HG02798 (cell line): ENCODE measurements at regions not wholly inside any gene's neighbourhood (a gene's known extent, or its start where the extent isn't known, plus 50 kb on each side); places are given as distances from the start of the nearest gene placed in this dataset.

Source experiments
- ATAC-seq: cut with Tn5 transposase; IDR thresholded peaks from one replicate; pipeline ENCODE4 v1.9.1; 2021; ENCODE audit warnings: mild to moderate bottlenecking; ENCODE audit not compliant: unreplicated experiment, poor library complexity

DNA sequence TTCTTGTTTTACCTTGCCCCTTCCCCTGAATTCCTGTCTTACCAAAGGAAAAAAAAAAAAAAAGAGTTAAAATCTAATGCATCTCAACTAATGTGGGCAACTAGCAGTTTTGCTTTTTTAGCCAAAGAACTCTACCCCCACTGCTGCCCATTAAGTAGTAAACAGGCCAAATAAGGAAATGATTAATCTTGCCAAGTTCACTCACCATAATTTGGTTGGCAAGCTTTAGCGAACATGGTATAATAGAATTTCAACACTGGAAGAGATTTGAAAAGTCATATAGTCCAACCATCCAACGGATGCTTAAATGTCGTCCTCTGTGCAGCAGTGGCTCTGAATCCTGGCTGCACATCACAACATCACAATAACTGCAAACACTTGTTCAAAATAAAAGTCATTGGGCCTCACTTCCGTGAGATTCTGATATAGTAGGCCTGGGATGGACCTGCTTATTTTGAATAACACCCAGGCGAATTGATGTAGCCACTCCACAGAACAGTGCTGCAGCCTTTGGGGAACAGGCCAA is 142.0 kb upstream of the UBE2E1 start:
- ATAC-seq: no peak

DNA sequence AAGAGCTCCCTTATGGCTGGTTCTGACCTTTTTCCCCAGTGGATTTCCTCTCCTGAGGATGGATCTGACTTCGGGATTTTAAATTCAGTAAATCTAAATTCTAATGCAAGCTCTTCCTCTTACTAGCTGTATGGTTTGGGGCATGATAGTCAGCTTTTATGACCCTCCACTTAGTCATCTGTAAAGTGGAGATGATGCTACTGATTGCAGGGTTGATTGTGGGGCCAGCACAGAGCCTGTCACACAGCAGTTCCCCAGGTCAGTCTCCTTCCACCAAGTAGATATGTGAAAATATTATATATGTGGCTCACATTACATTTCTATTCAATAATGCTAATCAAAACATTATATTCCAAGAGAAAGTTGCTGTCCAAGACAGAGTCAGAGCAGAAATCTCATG is 141.3 kb upstream of the UBE2E1 start:
- no peak for ATAC-seq

DNA sequence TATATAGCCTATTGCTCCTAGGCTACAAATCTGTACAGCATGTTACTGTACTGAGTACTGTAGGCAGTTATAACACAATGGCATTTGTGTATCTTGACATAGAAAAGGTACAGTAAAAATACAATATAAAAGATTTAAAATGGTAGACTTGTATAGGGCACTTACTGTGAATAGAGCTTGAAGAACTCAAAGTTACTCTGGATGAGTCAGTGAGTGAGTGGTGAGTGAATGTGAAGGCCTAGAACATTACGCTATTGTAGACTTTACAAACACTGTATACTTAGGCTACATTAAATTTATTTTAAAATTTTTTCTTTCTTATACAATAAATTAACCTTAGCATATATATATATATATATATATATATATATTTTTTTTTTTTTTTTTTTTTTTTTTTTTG is 140.0 kb upstream of the UBE2E1 start:
- ATAC-seq: no peak

DNA sequence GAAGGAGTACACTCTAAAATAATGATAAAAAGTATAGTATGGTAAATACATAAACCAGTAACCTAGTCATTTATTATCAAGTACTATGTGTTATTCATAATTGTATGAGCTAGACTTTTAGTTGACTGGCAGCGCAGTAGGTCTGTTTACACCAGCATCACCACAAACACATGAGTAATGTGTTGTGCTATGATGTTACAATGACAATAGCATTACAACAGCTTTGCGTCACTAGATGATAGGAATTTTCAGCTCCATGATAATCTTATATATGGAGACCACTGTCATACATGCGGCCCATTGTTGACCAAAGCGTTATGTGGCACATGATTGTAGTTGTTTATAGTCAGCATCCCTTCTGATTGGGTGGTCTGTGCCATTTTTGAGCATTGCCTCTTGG is 138.9 kb upstream of the UBE2E1 start:
- ATAC-seq: no peak

DNA sequence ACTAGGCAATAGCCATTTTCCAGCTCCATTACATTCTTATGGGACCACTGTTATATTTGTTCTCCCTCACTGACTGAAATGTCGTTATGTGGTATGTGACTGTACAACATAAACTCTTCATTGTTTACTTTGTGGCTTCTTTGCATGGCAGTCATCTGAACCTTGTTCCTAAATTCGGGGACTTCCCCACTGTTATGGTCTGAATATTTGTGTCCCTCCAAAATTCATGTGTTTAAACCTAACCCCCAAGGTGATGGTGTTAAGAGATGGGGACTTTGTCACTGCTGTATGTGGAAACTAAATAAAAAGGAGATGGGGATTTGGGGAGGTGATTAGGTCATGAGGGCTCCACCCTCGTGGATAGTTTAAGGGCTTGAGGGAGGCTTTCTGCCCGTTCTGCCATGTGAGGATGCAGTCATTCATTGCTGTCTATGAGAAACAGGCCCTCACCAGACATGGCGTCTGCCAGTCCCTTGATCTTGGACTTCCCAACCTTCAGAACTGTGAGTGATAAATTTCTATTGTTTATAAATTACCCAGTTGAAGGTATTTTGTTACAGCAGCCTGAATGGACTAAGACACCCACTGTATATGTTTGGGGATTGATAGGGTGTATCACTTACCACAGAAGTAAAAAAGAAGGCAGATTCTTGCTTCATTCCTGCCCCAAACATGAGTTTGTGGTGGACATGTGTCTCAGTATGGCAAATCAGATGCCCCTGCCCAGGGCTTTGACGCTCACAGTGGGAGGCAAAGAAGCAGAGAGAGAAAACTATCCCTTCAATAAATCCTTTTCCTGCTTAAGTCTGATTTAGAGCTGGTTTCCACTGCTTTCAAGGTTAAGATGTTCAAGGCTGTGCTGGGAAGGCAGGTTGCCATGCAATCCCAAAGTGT is 138.0 kb upstream of the UBE2E1 start:
- ATAC-seq: no peak

DNA sequence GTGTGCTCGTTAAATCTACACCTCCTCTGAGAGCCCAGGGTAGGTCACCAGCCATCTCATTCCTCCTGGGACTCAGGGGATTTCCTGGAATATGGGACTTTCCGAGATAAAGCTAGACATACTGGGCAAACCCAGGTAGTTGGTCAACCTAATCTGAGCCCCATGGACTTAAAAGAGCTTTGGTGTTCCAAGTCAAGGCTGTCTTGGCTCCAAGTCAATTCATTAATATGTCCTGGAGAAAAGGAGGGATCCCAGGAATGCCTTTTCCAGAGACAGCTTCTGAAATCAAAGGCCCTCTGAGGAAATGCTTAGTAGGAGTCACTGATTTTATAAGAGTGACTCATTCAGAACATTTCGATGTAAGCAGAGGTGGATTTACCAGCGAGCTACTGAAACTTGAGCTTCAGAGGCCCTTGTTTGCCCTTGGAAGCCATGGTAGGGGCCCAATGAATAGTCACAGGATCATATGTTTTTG is 137.3 kb upstream of the UBE2E1 start:
- ATAC-seq: no peak

DNA sequence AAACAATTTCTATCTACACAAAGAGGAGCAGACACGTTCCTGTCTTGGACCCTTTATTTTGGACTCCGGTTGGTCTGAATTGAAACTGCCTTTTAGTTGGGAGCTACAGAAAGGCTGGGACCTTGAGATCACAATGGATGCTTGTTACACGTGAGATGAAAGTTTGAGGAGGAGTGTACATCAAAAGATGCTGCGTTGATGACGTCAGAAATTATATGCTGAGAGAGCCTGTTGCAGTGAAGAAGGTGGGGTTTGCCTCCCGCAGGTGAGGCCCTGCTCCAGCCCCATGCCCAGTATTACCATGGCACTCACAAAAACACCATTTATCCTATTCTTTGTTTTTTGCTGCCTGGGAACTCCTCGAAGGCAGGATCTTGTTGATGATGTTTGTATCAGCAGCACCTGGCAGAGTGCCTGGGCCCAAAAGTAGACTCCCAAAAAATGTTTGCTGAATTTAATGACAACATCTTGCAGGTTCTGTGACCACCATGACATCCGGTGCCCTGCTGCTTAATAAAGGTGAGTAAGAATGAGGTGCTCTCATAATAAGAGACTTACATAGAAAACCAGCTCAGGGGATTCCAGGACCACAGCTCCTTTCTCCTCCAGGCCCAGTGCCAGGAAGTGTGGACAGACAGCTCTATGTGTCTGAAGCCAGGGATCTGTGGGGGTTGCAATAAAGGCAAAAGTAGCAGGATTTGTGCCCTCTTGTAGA is 136.1 kb upstream of the UBE2E1 start:
- ATAC-seq: no peak

DNA sequence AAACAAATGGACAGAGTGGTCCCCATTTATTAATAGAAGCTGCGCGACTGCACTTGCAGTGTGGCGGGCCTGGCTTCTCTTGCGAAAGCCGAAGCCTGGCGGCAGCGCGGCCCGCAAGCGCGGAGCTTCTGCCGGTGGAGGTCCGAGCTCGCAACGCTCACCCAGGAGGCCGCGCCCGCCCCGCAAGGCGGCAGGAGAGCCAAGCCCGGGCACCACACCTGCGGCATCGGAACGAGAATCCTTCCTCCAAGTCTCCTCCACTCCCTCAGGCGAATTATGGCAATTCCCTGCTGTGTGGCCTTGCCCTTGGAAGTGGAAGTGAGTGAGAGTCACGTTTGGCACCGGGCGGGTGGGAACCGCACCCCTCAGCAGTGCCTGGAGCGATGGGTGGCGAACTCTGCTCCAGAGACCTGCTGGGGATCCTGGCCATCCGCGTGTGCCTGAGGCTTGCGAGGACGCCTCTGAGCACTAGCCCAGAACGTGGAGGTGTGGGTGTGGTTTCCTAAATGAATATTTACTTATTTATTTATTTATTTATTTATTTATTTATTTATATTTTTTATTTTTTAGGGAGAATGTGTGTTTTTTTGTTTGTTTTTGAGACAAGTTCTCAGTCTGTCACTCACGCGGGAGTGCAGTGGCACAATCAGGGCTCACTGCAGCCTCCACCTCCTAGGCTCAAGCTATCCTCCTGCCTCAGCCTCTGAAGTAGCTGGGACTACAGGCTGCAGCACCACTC is 133.7 kb upstream of the UBE2E1 start:
- no peak for ATAC-seq

DNA sequence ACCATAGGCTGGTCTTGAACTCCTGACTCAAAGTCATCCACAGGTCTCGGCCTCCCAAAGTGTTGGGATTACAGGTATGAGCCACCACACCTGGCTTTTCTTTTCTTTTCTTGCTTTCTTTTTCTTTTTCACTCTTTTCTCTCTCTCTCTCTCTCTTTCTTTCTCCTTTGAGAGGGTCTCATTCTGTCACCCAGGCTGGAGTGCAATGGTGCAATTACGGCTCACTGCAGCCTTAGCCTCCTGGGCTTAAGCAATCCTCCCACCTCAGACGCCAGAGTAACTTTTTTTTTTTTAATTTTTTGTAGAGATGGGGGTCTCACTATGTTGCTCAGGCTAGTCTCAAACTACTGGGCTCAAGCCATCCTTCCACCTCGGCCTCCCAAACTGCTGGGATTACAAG is 133.1 kb upstream of the UBE2E1 start:
- no peak for ATAC-seq

DNA sequence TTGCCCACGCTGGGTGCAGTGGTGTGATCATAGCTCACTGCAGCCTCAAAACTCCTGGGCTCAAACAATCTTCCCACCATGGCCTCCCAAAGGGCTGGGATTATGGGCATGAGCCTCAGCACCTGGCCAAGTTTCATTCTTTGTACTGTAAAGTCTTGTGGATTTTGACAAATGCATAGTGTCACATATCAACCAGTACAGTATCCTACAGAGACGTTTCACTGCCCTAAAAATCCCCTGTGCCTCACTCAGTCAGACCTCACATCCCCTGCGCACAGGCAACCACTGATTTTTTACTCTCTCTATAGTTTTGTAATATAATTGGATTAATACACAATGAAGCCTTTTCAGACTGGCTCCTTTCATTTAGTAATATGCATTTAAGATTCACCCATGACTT is 130.7 kb upstream of the UBE2E1 start:
- no peak for ATAC-seq

DNA sequence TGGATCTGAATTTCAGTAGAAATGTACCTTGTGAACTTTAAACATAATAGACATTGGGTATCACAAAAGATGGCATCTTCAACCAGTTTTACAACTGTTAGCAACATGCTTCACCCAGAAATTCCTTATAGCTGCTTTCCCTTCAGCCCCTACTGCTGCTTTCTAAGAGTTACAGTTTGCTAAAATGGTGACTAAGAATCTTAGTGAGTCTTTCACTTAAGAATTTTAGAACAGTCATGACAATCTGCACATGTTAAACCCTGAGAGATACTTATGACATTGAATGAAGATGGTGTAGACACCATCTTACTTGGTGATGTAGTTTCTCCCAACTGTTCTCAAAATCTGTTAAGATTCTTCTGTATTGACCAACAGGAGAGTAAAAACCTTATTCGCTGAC is 129.7 kb upstream of the UBE2E1 start:
- no peak for ATAC-seq

DNA sequence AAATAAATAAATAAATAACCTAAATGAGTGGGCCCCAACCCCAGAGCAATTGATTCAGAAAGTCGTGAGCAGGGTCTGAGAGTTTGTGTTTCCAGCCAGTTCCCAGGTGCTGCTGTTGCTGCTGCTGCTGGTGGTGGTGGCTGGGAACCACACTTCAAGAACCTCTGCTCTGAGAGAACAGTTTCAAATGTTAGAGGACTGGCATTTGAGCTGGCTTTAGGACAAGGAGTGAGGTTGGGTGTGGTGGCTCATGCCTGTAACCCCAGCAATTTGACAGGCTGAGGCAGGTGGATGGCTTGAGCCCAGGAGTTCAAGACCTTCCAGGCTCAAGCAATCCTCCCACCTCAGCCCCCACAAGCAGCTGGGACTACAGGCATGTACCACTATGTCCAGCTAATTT is 123.1 kb upstream of the UBE2E1 start:
- no peak for ATAC-seq

DNA sequence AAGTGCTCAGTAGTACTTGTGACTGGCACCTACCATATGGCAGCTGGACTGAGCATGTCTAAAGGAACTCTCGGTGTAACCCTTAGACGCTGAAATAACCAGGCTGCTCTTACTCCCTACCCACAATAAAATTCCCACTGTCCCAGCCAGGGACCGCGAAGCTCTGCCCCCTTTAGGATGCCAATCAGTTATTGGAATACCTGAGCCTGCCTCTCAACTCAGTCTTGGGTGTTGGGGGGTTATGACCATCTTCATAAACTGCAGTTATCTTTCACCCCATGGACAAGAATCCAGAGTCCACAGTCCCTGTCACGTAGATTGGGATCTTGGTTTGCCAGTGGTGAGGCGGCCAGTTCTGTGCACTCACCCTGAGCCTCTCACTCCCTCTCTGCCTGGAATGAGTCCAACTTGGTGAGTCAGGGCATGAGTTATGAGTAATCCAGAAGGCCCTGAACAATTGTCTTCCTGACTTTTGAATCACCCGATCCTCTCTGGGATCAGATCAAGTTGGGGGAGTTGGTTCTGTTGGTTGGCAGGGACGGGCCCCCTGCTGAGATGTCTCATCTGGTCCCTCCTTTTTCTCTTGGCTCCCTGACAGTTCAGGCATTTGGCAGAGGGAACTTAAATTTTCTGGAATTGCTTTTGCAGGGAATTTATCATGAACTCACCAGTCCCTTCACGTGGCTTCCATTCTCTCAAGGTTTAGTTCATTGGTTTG is 120.1 kb upstream of the UBE2E1 start:
- ATAC-seq: no peak

DNA sequence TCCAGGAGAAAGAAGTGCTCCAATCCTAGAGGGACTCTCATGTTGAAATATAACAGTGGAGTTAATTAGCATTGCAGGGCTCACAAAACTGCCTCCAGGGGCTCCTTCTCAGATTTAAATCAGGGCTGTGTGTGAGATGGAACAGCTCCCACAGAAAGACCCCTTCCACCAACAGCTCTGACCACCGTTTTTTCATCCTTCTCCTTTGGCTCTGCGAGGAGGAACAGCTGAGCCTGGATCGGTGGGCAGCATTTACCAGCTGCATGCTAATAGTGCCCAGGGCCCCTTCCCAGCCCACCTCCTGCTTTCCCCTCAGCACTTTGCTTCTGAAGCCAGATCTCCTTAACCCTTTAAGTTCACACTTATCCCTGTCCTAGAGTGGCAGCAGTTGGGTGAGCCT is 119.2 kb upstream of the UBE2E1 start:
- no peak for ATAC-seq

DNA sequence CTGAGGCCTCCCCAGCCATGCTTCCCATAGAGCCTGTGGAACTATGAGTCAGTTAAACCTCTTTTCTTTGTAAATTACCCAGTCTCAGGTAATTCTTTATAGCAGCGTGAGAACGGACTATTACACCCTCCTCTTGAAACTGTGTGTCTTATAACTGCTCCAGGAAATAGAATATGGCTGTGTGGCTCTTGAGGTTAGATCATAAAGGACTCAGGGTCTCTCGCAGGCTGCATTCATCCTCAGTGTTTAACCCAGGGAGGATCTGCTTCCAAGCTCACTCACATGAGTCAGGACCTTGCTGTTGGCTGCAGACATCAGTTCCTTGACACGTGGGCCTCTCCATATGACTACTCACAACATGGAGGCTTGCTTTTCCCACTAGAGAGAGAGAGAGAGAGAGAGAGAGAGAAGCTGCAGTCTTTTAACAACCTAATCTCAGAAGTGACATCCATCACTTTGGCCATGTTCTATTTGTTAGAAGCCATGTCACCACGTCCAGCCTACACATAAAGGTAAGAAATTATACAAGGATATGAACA is 114.3 kb upstream of the UBE2E1 start:
- no peak for ATAC-seq

DNA sequence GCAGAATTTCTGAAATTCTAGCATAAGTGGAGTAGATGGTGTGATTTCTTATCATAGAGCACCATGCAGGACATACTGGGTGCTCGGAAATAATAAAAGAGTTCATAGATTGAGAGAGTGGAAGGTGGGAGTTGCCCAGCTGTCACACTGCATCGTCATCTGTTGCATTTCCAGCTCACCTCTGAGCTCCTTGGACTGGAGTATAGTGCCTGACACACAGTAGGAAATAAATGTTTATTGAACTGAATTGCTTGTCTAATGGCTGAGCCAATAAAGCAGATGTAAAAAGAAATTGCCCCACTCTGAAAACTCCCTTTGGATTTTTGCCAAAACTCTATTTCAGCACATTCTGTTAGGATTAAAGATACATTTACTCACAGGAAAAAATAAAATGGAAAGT is 108.9 kb upstream of the UBE2E1 start:
- ATAC-seq: no peak

DNA sequence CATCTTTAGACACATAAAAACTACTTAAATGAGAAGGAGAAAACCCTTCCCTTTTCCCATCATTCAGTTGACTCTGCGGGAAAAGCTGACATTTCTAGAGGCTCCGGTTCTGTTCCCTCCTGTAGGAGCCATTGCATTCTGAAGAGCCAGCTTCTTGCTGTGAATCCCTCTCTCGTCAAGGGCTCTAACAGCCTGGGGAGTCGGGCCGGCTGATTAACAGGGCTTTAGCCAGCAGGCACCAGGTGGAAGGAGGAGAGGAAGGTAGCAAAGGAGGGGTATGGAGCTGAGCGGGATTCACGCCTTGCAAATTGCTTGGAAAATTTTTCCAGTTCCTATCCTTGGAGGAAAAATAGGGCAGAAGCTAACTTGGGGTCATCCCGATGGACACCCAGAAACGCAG is 108.3 kb upstream of the UBE2E1 start:
- ATAC-seq: no peak

DNA sequence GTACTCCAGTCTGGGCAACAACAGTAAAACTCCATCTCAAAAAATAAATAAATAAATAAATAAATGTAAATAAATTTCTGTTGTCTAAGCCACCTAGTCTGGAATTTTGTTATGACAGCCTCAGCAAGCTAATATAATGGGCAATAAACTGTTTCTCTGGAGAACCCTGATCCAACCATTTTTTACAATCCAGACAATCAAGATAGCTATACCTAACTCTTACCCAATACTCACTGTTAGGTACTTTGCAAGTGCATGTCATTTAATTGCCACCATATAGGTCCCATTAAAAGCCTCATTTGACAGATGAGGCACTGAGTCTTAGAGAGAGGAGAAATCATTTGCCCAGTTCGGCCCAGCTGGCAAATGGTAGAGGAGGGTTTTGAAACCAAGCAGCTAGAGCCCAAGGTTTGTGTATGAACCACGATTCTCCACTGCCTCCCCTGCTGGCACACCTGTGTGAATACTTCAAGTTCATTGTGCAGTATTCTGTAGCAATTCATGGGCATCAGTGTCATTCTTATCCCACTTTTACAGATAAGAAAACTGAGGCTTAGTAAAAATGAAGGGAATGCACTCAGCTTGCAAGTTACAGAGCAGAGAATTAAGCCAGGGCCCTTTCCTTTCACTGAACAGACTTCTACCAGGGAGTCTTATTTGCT is 107.0 kb upstream of the UBE2E1 start:
- ATAC-seq: peak; percentile 43

DNA sequence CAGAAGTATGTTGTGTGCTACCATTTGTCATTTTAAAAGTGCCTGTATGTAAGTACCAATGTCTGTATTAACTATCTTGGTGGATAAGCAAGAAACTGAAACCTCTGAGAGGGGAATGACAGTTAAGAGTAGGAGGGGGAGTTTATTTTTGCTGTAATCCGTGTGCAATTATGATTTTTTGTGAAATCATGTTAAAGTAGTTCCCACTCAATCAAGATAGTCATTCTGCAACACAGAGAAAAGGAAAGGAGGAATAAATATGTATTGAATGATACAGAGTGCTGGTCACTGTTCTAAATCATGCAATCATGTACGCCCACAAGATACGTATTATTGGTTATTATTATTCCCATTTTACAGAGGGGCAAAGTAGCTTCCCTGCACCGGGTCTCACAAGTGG is 105.1 kb upstream of the UBE2E1 start:
- ATAC-seq: no peak
